ENCODE measurements at regions not wholly inside any gene's neighbourhood (a gene's known extent, or its start where the extent isn't known, plus 50 kb on each side); places are given as distances from the start of the nearest gene placed in this dataset.

DNA sequence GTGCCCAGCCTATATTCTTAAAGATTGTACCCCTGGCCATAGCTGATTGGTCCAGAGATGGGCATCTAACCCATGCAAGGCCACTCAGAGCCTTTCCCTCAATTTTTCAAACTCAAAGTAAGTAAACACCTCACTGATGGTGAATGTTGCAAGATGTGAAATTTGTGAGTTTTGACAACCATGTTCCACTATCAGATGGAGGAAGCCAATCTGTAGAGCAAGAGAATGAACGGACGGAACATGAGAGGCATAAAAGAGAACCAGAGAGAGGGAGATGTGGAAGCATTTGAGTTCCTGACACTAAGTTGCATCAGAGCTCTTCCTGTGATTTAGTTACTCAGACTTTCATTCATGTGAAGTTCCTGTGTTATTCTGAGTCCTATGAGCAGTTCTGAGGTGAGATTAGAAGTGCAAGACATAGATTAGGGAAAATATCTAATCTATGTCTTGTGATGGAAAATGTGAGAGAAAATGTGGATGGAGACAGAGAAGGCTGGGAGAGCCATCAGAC lies 73.3 kb downstream of the PRSS23 start:
- TF ChIP-seq SP1 (IDR thresholded peaks at IDR 0.05; ENCODE audit: low read depth), result no peak
- no peak for TF ChIP-seq ZNF274 (IDR thresholded peaks at IDR 0.05; ENCODE audit: low read depth, low read length)
- TF ChIP-seq CTCF (IDR thresholded peaks at IDR 0.05 in 2 of 3, conservative IDR thresholded peaks at IDR 0.05 in 1 of 3; ENCODE audit: borderline replicate concordance in 1 of 3, insufficient read depth in 1 of 3, low read depth in 2 of 3, low read length in 2 of 3), result no peak
- TF ChIP-seq EZH2 (IDR thresholded peaks at IDR 0.05), result no peak
- TF ChIP-seq POLR2A (IDR thresholded peaks at IDR 0.05; ENCODE audit: borderline replicate concordance, extremely low read depth, insufficient read depth, insufficient read length), result no peak
- no peak for TF ChIP-seq REST (IDR thresholded peaks at IDR 0.05; ENCODE audit: low read depth)
- no peak for TF ChIP-seq POLR2AphosphoS5 (IDR thresholded peaks at IDR 0.05; ENCODE audit: low read depth, low read length)
- no peak for TF ChIP-seq RAD21 (IDR thresholded peaks at IDR 0.05; ENCODE audit: low read depth)
- TF ChIP-seq CBX3 (IDR thresholded peaks at IDR 0.05; ENCODE audit: low read depth), result no peak
- no peak for TF ChIP-seq ELF1 (IDR thresholded peaks at IDR 0.05; ENCODE audit: borderline replicate concordance, low read depth)
- TF ChIP-seq EZH2phosphoT487 (IDR thresholded peaks at IDR 0.05; ENCODE audit: borderline replicate concordance), result no peak
- no peak for TF ChIP-seq CEBPB (IDR thresholded peaks at IDR 0.05; ENCODE audit: low read depth)

Data from HCT116 (cell line).